Kidney epithelial cell (primary cell): ENCODE measurements at regions not wholly inside any gene's neighbourhood (a gene's known extent, or its start where the extent isn't known, plus 50 kb on each side); places are given as distances from the start of the nearest gene placed in this dataset.

Source experiments
- DNase-seq: peaks from one replicate; pipeline ENCODE4 v3.0.0-alpha.2; 2010; ENCODE audit warnings: low read depth
- H3K27me3 ChIP-seq: 2 replicates; pipeline ENCODE4 v1.6.0; 2011; ENCODE audit warnings: low read length; ENCODE audit not compliant: control insufficient read depth, insufficient read depth
- H3K36me3 ChIP-seq: 2 replicates; pipeline ENCODE4 v1.5.1; 2011; ENCODE audit warnings: low read length; ENCODE audit not compliant: control insufficient read depth, insufficient read depth
- H3K4me3 ChIP-seq: 2 replicates; pipeline ENCODE4 v1.5.1; 2011; ENCODE audit warnings: low read depth, mild to moderate bottlenecking, control low read depth, low read length
- TF ChIP-seq, protein P1 (sequence below): IDR thresholded peaks from 2 replicates; pipeline ENCODE4 v1.5.1; 2011; ENCODE audit warnings: mild to moderate bottlenecking, moderate library complexity, low read length, control low read depth, inconsistent platforms; ENCODE audit not compliant: insufficient read depth, poor library complexity, severe bottlenecking

DNA sequence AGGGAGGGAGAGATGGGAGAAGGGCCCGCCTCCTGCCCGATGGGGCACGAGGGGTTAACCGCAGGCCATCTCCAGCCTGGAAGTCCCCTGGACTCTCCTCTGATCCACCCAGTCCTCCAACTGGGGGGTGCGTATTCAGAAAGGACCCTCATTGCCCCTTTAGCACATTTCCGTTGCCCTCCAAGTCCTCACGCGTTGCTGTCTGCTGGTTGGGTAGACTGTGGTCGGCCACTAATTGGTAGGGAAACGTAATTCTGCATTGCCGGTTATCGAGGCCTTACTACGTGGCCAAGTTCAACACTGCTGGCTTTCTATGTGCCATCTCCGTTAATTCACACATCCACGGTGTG is 103.4 kb downstream of the FOXL1 start:
- TF ChIP-seq, protein P1, sequence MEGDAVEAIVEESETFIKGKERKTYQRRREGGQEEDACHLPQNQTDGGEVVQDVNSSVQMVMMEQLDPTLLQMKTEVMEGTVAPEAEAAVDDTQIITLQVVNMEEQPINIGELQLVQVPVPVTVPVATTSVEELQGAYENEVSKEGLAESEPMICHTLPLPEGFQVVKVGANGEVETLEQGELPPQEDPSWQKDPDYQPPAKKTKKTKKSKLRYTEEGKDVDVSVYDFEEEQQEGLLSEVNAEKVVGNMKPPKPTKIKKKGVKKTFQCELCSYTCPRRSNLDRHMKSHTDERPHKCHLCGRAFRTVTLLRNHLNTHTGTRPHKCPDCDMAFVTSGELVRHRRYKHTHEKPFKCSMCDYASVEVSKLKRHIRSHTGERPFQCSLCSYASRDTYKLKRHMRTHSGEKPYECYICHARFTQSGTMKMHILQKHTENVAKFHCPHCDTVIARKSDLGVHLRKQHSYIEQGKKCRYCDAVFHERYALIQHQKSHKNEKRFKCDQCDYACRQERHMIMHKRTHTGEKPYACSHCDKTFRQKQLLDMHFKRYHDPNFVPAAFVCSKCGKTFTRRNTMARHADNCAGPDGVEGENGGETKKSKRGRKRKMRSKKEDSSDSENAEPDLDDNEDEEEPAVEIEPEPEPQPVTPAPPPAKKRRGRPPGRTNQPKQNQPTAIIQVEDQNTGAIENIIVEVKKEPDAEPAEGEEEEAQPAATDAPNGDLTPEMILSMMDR, result no peak
- H3K27me3 ChIP-seq, result no peaks in the 10 kb centered on the region
- no peak overlapping the region for H3K4me3 ChIP-seq

DNA sequence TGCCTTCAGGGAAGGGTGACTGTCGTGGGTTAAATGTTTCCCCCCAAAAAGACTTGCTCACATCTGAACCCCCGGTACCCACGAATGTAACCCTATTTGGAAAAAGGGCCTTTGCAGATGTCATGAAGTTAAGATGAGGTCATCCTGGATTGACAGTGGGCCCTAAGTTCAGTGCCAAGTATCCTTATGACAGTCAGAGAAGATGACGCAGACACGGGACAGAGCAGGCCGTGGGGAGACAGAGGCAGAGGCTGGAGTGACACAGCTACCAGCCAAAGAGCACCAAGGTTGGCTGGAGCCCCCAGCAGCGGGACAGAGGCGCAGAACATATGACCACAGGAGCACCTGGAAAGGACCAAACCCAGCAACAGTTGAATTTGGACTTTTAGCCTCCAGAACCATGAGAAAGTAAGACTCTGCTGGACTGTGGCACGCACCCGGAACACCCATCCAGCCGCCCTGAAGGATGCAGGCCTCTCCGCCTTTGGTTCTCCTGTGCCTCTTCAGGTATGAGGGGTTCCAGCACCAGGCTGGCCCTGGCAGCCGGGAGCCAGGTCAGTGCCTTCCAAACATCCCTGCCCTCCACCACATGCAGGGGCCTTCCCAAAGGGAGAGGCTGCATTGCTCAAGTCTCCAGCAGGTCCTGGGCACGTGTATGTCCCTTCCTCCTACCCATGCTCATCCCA is 104.0 kb downstream of the FOXL1 start:
- Histone ChIP-seq H3K4me3 (no peak overlapping the region), H3K27me3 (no peaks in the 10 kb centered on the region), H3K36me3 (no peaks in the 10 kb centered on the region)
- no peak for DNase-seq
- TF ChIP-seq, protein P1, result no peak

More for the DNA sequence above, 103.4 kb downstream of the FOXL1 start:
- H3K36me3 ChIP-seq, result no peaks in the 10 kb centered on the region
- no peak for DNase-seq

DNA sequence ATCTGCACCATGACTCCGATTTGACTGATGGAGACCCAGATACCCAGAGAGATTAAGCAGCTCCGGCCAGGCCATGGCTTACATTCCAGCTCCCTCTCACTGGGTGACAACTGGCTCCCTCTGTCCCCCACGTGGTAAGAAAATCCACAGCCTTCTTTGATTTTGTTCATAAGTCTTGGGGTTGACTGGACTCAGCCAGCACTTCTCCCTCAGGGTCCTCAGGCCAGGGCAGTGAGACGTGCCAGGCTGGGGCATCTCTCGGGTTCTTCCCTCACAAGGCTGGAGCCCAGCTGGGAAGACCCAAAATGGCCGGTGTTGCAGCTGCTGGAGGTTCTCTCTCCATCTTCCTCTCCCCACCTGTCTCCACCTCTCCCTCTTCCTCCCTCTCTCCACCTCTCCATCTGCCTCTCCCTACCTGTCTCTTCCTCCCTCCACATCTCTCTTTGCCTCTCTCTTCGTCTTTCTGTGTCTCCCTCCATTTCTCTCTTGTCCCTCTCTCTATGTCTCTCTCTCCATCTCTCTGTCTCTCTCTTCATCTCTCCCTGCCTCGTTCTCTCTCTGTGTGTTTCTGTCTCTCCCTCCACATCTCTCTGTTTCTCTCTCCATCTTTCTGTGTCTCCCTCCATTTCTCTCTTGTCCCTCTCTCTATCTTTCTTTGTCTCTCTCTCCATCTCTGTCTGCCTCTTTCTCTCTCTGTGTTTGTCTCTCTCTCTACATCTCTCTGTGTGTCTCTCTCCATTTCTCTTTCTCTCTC is 105.3 kb downstream of the FOXL1 start:
- TF ChIP-seq, protein P1, result no peak
- H3K4me3 ChIP-seq, result no peak overlapping the region
- H3K27me3 ChIP-seq, result no peaks in the 10 kb centered on the region
- no peak for DNase-seq
- H3K36me3 ChIP-seq, result no peaks in the 10 kb centered on the region

DNA sequence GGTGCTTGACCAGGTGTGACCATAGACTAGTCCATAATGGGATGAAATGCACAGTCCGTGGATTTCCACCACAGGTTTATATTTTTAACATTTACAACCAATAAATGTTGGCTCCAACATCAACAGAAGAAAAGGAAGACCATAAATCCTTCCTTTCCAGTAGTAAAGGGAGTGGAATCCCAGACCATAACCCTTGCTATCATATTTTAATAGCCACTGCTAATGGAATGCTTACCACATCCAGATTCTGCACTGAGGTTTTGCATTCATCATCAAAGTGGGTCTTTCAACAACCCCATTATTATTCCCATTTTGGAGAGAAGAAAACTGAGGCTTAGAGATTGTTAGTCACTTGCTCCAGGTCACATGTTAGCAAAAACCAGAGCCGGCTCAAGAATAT is 106.7 kb downstream of the FOXL1 start:
- DNase-seq, result no peak
- H3K36me3 ChIP-seq, result no peaks in the 10 kb centered on the region
- TF ChIP-seq, protein P1, result no peak
- H3K4me3 ChIP-seq, result no peak overlapping the region
- no peaks in the 10 kb centered on the region for H3K27me3 ChIP-seq

DNA sequence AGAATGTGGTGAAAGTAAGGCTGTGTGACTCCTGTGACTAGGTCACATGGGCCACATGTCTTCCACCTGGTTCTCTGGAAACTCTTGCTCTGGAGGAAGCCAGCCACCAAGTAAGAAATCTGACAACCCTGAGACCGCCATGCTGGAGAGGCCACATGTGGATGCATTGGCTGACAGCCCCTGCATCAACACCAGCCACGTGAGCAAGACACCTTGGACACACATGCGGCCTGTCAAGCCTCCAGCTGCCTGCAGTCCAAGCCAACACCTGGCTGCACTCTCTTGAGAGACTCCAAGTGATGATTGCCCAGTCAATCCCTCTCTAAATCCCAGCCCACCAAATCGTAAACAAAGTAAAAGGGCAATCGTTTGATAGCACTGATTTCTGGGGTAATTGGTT is 112.6 kb downstream of the FOXL1 start:
- no peak overlapping the region for H3K4me3 ChIP-seq
- no peak for DNase-seq
- TF ChIP-seq, protein P1, result no peak

DNA sequence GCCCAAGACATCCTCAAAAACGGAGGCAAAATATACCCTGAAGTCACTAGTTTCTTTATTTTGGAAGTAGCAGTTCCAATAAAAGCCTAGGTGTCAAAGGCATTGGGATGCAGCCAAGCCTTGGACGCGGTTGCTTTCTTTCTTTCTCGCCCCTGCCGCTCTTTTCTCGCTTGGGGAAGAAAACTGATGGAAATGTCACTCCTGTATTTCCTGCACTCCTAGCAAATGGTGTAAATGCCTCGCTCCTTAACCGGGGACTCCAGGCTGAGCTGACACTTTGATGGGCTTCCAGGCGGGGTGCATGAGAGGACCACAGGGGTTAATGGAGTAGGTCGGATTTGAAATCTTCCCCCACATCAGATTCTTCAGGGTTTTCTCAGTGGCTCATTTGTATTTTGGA is 114.1 kb downstream of the FOXL1 start:
- Histone ChIP-seq H3K36me3 (no peaks in the 10 kb centered on the region), H3K27me3 (no peaks in the 10 kb centered on the region), H3K4me3 (no peak overlapping the region)
- DNase-seq, result no peak
- TF ChIP-seq, protein P1, result no peak

More for the DNA sequence above, 112.6 kb downstream of the FOXL1 start:
- Histone ChIP-seq H3K27me3 (no peaks in the 10 kb centered on the region), H3K36me3 (no peaks in the 10 kb centered on the region)
